Type B pancreatic cell (in vitro differentiated cells): ENCODE measurements at regions not wholly inside any gene's neighbourhood (a gene's known extent, or its start where the extent isn't known, plus 50 kb on each side); places are given as distances from the start of the nearest gene placed in this dataset.
"Not testable (repeated sequence)": the region's sequence is repeated elsewhere in the genome, so short reads cannot be mapped to it uniquely, and the experiment has no call there.

Experiments
- DNase-seq: peaks from one replicate; pipeline ENCODE4 v3.0.0; 2021; ENCODE audit warnings: mixed read lengths; ENCODE audit not compliant: unreplicated experiment; ENCODE audit errors: extremely low spot score
- H3K27ac Mint-ChIP-seq: 2 replicates; pipeline ENCODE4 v1.8.0; 2021; ENCODE audit warnings: mild to moderate bottlenecking, mixed read lengths
- H3K27me3 Mint-ChIP-seq: 2 replicates; pipeline ENCODE4 v1.8.0; 2021; ENCODE audit warnings: mixed read lengths
- H3K36me3 Mint-ChIP-seq: 2 replicates; pipeline ENCODE4 v1.8.0; 2021; ENCODE audit warnings: mixed read lengths
- H3K4me1 Mint-ChIP-seq: one replicate; pipeline ENCODE4 v1.8.0; 2021; ENCODE audit warnings: mixed read lengths; ENCODE audit not compliant: unreplicated experiment
- H3K4me3 Mint-ChIP-seq: 2 replicates; pipeline ENCODE4 v1.8.0; 2021; ENCODE audit warnings: mild to moderate bottlenecking, mixed read lengths
- H3K9me3 Mint-ChIP-seq: 2 replicates; pipeline ENCODE4 v1.8.0; 2021; ENCODE audit warnings: mixed read lengths
- TF ChIP-seq, protein P1 (sequence below): fragments of 200-600 bp; sonication (generic); conservative IDR thresholded peaks from 2 replicates; pipeline ENCODE4 v1.5.0; 2021; ENCODE audit warnings: antibody characterized with exemption, mild to moderate bottlenecking

DNA sequence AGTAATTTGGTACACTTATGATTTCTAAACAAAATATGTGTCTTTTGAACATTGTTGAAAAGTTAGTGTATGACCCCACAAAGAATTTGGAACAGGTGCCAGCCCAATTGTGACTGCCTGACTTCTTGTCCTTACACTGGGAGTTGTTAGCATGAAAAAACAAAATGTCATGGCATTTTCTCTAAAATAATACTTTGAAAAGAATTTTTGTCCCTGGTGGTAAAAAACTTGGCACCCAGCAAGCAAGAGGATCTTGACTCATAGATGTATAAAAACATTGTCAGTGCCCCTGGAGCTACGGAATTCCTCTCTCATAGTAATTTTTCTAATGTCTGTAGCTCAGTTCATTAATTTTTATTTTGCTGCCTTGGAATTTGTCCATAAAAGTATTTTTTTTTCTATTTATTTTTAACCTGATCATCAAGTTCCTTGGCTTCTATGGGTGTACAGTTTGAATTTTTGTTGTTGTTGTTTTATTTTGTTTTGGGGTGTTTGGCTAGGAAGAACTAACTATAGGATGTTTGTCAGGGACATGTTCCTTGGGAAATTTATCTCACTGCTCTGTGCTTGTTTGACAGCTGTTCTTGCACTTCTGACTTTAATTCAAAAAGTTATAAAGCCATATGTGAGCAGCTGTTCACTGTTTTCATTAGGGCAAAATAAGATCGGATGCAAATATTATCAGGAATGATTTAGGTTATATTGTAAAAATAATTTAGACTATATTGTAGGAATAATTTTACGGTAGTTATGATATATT lies 95.4 kb upstream of the NUDT6 start:
- no peaks in the 10 kb centered on the region for H3K9me3 Mint-ChIP-seq
- DNase-seq, result no peak
- TF ChIP-seq, protein P1, sequence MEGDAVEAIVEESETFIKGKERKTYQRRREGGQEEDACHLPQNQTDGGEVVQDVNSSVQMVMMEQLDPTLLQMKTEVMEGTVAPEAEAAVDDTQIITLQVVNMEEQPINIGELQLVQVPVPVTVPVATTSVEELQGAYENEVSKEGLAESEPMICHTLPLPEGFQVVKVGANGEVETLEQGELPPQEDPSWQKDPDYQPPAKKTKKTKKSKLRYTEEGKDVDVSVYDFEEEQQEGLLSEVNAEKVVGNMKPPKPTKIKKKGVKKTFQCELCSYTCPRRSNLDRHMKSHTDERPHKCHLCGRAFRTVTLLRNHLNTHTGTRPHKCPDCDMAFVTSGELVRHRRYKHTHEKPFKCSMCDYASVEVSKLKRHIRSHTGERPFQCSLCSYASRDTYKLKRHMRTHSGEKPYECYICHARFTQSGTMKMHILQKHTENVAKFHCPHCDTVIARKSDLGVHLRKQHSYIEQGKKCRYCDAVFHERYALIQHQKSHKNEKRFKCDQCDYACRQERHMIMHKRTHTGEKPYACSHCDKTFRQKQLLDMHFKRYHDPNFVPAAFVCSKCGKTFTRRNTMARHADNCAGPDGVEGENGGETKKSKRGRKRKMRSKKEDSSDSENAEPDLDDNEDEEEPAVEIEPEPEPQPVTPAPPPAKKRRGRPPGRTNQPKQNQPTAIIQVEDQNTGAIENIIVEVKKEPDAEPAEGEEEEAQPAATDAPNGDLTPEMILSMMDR, result no peak
- no peaks in the 10 kb centered on the region for H3K4me1 Mint-ChIP-seq
- H3K4me3 Mint-ChIP-seq, result no peak overlapping the region
- H3K36me3 Mint-ChIP-seq, result peaks cover 4% of the 10 kb centered on the region
- H3K27me3 Mint-ChIP-seq, result no peaks in the 10 kb centered on the region
- no peak overlapping the region for H3K27ac Mint-ChIP-seq

DNA sequence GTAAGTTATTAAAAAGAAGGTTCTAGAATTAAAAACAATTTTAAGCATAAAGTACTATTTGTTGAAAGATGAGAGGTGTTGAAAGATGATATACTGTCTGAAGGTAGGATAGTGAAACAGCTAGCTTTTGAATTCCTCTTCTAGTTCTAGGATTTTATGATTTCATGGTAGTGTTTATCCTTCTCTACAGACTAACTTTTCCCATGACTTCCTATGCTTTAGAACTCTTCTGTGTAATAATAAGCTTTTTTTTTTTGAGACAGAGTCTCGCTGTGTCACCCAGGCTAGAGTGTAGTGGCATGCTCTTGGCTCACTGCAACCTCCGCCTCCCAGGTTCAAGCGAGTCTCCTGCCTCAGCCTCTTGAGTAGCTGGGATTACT lies 96.0 kb upstream of the NUDT6 start:
- no peak for DNase-seq
- Mint-ChIP-seq H3K9me3 (peaks cover under 1% of the 10 kb centered on the region), H3K27ac (no peak overlapping the region), H3K27me3 (no peaks in the 10 kb centered on the region), H3K36me3 (peaks cover 4% of the 10 kb centered on the region), H3K4me1 (no peaks in the 10 kb centered on the region), H3K4me3 (no peak overlapping the region)
- TF ChIP-seq, protein P1, result no peak

DNA sequence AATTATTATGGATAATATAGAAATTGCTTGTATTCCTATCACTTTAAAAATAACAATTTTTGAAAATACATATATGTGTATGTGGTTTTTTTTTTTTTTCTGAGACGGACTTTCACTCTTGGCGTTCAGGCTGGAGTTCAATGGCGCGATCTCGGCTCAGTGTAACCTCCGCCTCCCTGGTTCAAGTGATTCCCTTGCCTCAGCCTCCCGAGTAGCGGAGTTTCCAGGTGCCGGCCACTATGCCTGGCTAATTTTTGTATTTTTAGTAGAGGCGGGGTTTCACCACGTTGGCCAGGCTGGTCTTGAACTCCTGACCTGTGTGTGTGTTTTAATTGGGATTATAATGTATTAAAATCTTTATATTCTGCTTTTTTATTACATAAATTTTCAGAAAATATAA lies 97.9 kb upstream of the NUDT6 start:
- DNase-seq, result no peak
- TF ChIP-seq, protein P1, result no peak
- peaks cover 6% of the 10 kb centered on the region for H3K9me3 Mint-ChIP-seq
- H3K27ac Mint-ChIP-seq, result no peak overlapping the region
- H3K4me1 Mint-ChIP-seq, result no peaks in the 10 kb centered on the region
- H3K36me3 Mint-ChIP-seq, result peaks cover 10% of the 10 kb centered on the region
- no peak overlapping the region for H3K4me3 Mint-ChIP-seq
- no peaks in the 10 kb centered on the region for H3K27me3 Mint-ChIP-seq

DNA sequence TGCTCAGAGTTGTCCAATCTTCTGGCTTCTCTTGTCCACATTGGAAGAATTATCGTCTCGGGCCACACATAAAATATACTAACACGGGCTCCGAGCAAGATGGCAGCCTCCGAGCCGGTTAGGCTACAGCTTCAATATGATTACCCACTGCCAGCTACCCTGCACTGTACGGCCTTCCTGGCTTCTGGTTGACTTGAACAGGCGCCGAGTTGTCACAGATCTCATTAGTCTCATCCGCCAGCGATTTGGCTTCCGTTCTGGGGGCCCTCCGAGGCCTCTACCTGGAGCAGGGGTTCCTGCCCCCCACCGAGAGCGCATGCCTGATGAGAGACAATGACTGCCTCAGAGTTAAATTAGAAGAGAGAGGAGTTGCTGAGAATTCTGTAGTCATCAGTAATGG lies 101.2 kb upstream of the NUDT6 start:
- H3K9me3 Mint-ChIP-seq, result peaks cover 6% of the 10 kb centered on the region
- peaks cover 24% of the 10 kb centered on the region for H3K36me3 Mint-ChIP-seq
- H3K27ac Mint-ChIP-seq, result no peak overlapping the region
- no peaks in the 10 kb centered on the region for H3K4me1 Mint-ChIP-seq
- TF ChIP-seq, protein P1, result no peak
- DNase-seq, result no peak
- no peaks in the 10 kb centered on the region for H3K27me3 Mint-ChIP-seq
- H3K4me3 Mint-ChIP-seq, result no peak overlapping the region

DNA sequence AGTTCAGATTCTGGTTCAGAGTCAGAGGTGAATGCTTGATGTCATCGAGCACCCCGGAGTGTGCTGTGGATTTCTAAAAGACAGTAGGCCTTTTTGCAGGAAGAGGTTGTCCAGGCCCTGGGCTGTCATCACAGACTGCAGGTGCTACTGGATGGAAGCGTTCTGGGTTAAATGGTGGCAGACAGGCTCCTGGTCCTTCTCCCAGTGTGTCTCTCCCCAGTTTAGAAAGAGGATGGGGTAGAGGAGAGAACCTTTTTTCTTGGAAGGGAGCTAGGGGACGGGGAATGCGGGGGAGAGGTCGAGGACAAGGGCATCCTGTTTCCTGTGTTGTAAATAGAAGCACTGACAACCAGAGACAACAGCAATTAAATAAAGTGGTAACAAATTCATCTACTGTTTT lies 102.3 kb upstream of the NUDT6 start:
- no peaks in the 10 kb centered on the region for H3K27me3 Mint-ChIP-seq
- TF ChIP-seq, protein P1, result no peak
- no peak overlapping the region for H3K4me3 Mint-ChIP-seq
- H3K36me3 Mint-ChIP-seq, result peaks cover 26% of the 10 kb centered on the region
- no peaks in the 10 kb centered on the region for H3K4me1 Mint-ChIP-seq
- peaks cover 6% of the 10 kb centered on the region for H3K9me3 Mint-ChIP-seq
- no peak overlapping the region for H3K27ac Mint-ChIP-seq
- DNase-seq, result no peak

DNA sequence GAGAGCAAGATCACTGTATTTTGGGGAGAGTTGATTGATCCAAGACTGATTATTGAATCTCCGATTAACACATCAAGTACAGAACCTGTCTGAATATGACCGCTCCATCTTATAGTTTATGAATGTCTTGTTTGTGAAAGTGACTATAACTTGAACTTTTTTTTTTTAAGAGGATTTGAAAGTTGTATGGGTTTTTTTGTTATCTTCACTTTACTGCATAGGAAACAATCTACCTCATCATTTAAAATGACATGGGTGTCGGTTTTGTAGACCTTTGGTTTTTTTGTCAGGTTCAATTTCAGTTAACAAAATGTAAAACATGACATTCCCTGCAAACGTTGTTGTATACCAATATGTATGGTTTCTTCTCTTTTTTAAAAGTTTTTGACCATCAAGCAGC lies 103.0 kb upstream of the NUDT6 start:
- Mint-ChIP-seq H3K27ac (no peak overlapping the region), H3K4me1 (no peaks in the 10 kb centered on the region), H3K36me3 (peaks cover 23% of the 10 kb centered on the region), H3K9me3 (peaks cover 6% of the 10 kb centered on the region), H3K4me3 (no peak overlapping the region), H3K27me3 (no peaks in the 10 kb centered on the region)
- no peak for DNase-seq
- TF ChIP-seq, protein P1, result no peak

DNA sequence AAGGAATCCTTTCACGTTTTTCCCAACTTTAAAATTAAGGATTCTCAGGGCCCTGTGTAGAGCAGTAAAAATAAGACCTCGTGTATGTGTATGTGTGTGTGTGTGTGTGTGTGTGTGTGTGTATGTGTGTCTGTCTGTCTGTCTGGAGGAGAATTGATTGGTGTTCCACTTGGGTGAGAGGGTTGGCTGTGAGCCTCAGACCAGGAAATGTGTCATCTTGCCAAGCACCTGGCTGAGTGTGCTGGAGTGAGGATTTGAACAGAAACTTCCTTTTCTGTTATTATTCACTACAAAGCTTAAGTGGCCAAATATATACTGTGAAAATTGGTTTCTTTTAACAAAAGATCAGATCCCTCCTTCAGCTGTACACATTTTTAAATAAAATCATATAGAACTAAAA lies 103.6 kb upstream of the NUDT6 start:
- H3K4me3 Mint-ChIP-seq, H3K27ac Mint-ChIP-seq, H3K27me3 Mint-ChIP-seq, H3K4me1 Mint-ChIP-seq, H3K9me3 Mint-ChIP-seq, DNase-seq: not testable (repeated sequence)
- peaks cover 23% of the 10 kb centered on the region for H3K36me3 Mint-ChIP-seq
